Astrocyte (in vitro differentiated cells and primary cell): ENCODE measurements at regions not wholly inside any gene's neighbourhood (a gene's known extent, or its start where the extent isn't known, plus 50 kb on each side); places are given as distances from the start of the nearest gene placed in this dataset.

Source experiments
- EZH2 ChIP-seq: IDR thresholded peaks from 2 replicates; pipeline ENCODE4 v1.6.1; 2012; ENCODE audit warnings: mild to moderate bottlenecking, low read length, inconsistent platforms; ENCODE audit not compliant: insufficient read depth
- TF ChIP-seq, protein P1 (sequence below): IDR thresholded peaks from 2 replicates; pipeline ENCODE4 v1.5.1; 2011; ENCODE audit warnings: low read depth, mild to moderate bottlenecking, inconsistent platforms, low read length, moderate library complexity; ENCODE audit not compliant: insufficient read depth

DNA sequence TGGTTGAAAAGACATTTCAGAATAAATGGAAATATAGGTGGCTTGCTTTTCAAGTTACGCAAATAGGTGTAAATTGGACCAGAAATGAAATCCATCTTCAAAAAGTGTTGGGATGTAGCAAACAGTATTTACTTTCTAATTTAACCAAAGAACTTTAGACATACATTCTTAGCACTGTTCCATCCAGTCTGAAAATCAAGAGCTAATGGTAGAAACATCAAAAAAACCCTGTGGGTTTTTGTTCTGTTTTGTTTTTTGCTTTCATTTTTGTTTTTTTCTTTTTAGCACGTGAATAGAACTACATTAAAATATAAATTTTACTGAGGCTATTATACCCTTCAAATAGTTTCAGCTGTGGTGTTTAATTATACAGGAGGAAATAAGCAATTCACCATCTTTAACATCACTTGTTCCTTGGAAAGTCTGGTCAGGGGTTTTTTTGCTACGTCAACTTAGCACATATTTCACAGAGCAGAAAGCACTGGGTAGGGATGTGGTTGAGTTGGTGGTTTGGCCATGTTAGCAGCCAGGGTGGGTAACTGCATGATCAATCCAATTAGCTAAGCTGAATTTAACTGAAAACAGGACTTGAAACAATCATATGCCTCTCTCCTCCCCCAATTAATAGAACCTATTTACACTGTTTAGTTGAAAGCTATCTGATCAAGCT lies 275.4 kb upstream of the PFKP start:
- no peak for TF ChIP-seq EZH2
- TF ChIP-seq, protein P1, sequence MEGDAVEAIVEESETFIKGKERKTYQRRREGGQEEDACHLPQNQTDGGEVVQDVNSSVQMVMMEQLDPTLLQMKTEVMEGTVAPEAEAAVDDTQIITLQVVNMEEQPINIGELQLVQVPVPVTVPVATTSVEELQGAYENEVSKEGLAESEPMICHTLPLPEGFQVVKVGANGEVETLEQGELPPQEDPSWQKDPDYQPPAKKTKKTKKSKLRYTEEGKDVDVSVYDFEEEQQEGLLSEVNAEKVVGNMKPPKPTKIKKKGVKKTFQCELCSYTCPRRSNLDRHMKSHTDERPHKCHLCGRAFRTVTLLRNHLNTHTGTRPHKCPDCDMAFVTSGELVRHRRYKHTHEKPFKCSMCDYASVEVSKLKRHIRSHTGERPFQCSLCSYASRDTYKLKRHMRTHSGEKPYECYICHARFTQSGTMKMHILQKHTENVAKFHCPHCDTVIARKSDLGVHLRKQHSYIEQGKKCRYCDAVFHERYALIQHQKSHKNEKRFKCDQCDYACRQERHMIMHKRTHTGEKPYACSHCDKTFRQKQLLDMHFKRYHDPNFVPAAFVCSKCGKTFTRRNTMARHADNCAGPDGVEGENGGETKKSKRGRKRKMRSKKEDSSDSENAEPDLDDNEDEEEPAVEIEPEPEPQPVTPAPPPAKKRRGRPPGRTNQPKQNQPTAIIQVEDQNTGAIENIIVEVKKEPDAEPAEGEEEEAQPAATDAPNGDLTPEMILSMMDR, result no peak
